HepG2 (cell line): ENCODE measurements at regions not wholly inside any gene's neighbourhood (a gene's known extent, or its start where the extent isn't known, plus 50 kb on each side); places are given as distances from the start of the nearest gene placed in this dataset.

ENCODE experiments used
- ATAC-seq: fragments of 200-7000 bp; cut with Tn5 transposase; 3 replicates; pipeline ENCODE4 v1.9.1; 2020; ENCODE audit warnings: mild to moderate bottlenecking, moderate library complexity
- BruUV-seq: library from RNA; stranded (reverse); fragments of 400-500 nt; replicated peaks from 2 replicates; lab custom pipeline; 2021; lab: Mats Ljungman, UMichigan
- CTCF ChIA-PET: fragments of 300-600 bp; formaldehyde crosslinking; extraction: SDS; loops from one replicate; lab custom pipeline; 2021; ENCODE audit warnings: low total read pairs, inconsistent platforms, low intra/inter-chr PET ratio; lab: Yijun Ruan, JAX
- POLR2A ChIA-PET: fragments of 350-600 bp; sonication (Branson Sonifier 250); formaldehyde crosslinking; loops from one replicate; lab custom pipeline; 2020; ENCODE audit warnings: antibody characterized with exemption, inconsistent platforms; lab: Yijun Ruan, JAX
- DNase-seq: peaks from one replicate; pipeline ENCODE4 v3.0.0-alpha.2; 2015; ENCODE audit warnings: low spot score
- FAIRE-seq: peaks from 3 replicates; lab custom pipeline; 2011; peaks lifted over from hg19 to GRCh38; lab: Jason Lieb, UNC
- H2AFZ ChIP-seq: one replicate; pipeline ENCODE4 v1.6.1; 2011; ENCODE audit warnings: low read length, inconsistent platforms
- H3K27ac ChIP-seq: fragments of 300-600 bp; 3 replicates; pipeline ENCODE4 v1.8.0; 2011; ENCODE audit warnings: mixed run types, mild to moderate bottlenecking, mixed read lengths, low read length, inconsistent platforms; ENCODE audit not compliant: insufficient read depth; ENCODE audit errors: extremely low read length
- H3K27me3 ChIP-seq, 2 experiments: fragments of 200-600 bp in 1 of 2; 2 replicates in 1 of 2; 3 replicates in 1 of 2; pipeline versions ENCODE4 v1.6.0 to v1.8.0; 2011; ENCODE audit warnings: low read length in 2 of 2, mild to moderate bottlenecking in 2 of 2, moderate library complexity in 2 of 2, inconsistent platforms in 1 of 2; ENCODE audit not compliant: insufficient read depth in 2 of 2, control insufficient read depth in 1 of 2
- H3K36me3 ChIP-seq, 2 experiments: fragments of 200-600 bp in 1 of 2; replicated peaks in 1 of 2; 2 replicates in 1 of 2; 3 replicates in 1 of 2; pipeline versions ENCODE4 v1.5.1 to v1.8.0; 2011; ENCODE audit warnings: low read length in 2 of 2, inconsistent platforms in 1 of 2; ENCODE audit not compliant: insufficient read depth in 2 of 2, control insufficient read depth in 1 of 2
- H3K4me1 ChIP-seq: 2 replicates; pipeline ENCODE4 v1.5.1; 2012; ENCODE audit warnings: low read length, inconsistent platforms; ENCODE audit not compliant: insufficient read depth
- H3K4me2 ChIP-seq: 2 replicates; pipeline ENCODE4 v1.6.0; 2011; ENCODE audit warnings: low read depth, low read length, inconsistent platforms
- H3K4me3 ChIP-seq, 3 experiments: fragments of 200-600 bp in 1 of 3; sonication (generic), shearing (Covaris generic) in 1 of 3; replicated peaks in 1 of 3; 2 replicates each; pipeline ENCODE4 v1.5.1; 2011 to 2016; ENCODE audit warnings: low read length in 3 of 3, inconsistent platforms in 2 of 3, low read depth in 2 of 3, mild to moderate bottlenecking in 2 of 3, control low read depth in 1 of 3, mixed read lengths in 1 of 3; ENCODE audit not compliant: insufficient read depth in 1 of 3
- H3K79me2 ChIP-seq: one replicate; pipeline ENCODE4 v1.6.1; 2011; ENCODE audit warnings: low read length, inconsistent platforms; ENCODE audit not compliant: insufficient read depth
- H3K9ac ChIP-seq: 2 replicates; pipeline ENCODE4 v1.6.0; 2011; ENCODE audit warnings: mild to moderate bottlenecking, low read depth, low read length, inconsistent platforms; ENCODE audit not compliant: insufficient read depth
- H3K9me3 ChIP-seq: 2 replicates; pipeline ENCODE4 v1.5.1; 2012; ENCODE audit warnings: mild to moderate bottlenecking, low read length
- H4K20me1 ChIP-seq: 2 replicates; pipeline ENCODE4 v1.6.0; 2011; ENCODE audit warnings: inconsistent platforms, mild to moderate bottlenecking, low read length, moderate library complexity; ENCODE audit not compliant: insufficient read depth
- AHDC1 ChIP-seq: sonication (generic); formaldehyde crosslinking; IDR thresholded peaks from 2 replicates; pipeline ENCODE4 v1.5.1; 2020; ENCODE audit warnings: mild to moderate bottlenecking, missing genetic modification reagents, borderline replicate concordance
- AKAP8 ChIP-seq: sonication (generic); formaldehyde crosslinking; IDR thresholded peaks from 2 replicates; pipeline ENCODE4 v1.5.1; 2020; ENCODE audit warnings: mild to moderate bottlenecking, missing genetic modification reagents
- ATRX ChIP-seq: sonication (generic); formaldehyde crosslinking; IDR thresholded peaks from 2 replicates; pipeline ENCODE4 v1.4.0; 2020; ENCODE audit warnings: missing genetic modification reagents, borderline replicate concordance
- BRD4 ChIP-seq: sonication (generic); formaldehyde crosslinking; IDR thresholded peaks from 2 replicates; pipeline ENCODE4 v1.4.0; 2020; ENCODE audit warnings: missing genetic modification reagents
- CBFB ChIP-seq: sonication (generic); formaldehyde crosslinking; IDR thresholded peaks from 2 replicates; pipeline ENCODE4 v1.4.0; 2020; ENCODE audit warnings: missing genetic modification reagents
- FOXJ3 ChIP-seq: sonication (generic); formaldehyde crosslinking; IDR thresholded peaks from 2 replicates; pipeline ENCODE4 v1.4.0; 2020; ENCODE audit warnings: missing genetic modification reagents, mild to moderate bottlenecking, borderline replicate concordance
- GATA4 ChIP-seq: sonication (generic); IDR thresholded peaks from 2 replicates; pipeline ENCODE4 v1.6.1; 2016; ENCODE audit warnings: antibody characterized with exemption, low read depth, borderline replicate concordance
- GFI1 ChIP-seq: sonication (generic); formaldehyde crosslinking; IDR thresholded peaks from 2 replicates; pipeline ENCODE4 v1.5.0; 2020; ENCODE audit warnings: missing genetic modification reagents, mild to moderate bottlenecking, borderline replicate concordance
- HBP1 ChIP-seq: IDR thresholded peaks from 2 replicates; pipeline ENCODE4 v1.6.1; 2016; ENCODE audit warnings: low read depth, control low read depth
- HDAC6 ChIP-seq: fragments of 200-600 bp; sonication (generic); IDR thresholded peaks from 2 replicates; pipeline ENCODE4 v1.7.0; 2017; ENCODE audit warnings: mild to moderate bottlenecking, antibody characterized with exemption, low read length, low read depth
- TARDBP ChIP-seq: sonication (generic); formaldehyde crosslinking; IDR thresholded peaks from 2 replicates; pipeline ENCODE4 v1.8.0; 2022; ENCODE audit warnings: mild to moderate bottlenecking, missing genetic modification reagents
- TBX2 ChIP-seq: sonication (generic); formaldehyde crosslinking; IDR thresholded peaks from 2 replicates; pipeline ENCODE4 v1.5.0; 2020; ENCODE audit warnings: missing genetic modification reagents, mild to moderate bottlenecking, borderline replicate concordance
- ZNF232 ChIP-seq: sonication (generic); formaldehyde crosslinking; IDR thresholded peaks from 2 replicates; pipeline ENCODE4 v1.4.0; 2020; ENCODE audit warnings: missing genetic modification reagents, borderline replicate concordance
- ZSCAN25 ChIP-seq: sonication (generic); formaldehyde crosslinking; IDR thresholded peaks from 2 replicates; pipeline ENCODE4 v1.8.0; 2022; ENCODE audit warnings: mild to moderate bottlenecking, missing genetic modification reagents
- WGBS: methylation state at CpG from one replicate; pipeline ENCODE4 v1.1.6; 2017; ENCODE audit warnings: low lambda C conversion rate; 5-methylcytosine and 5-hydroxymethylcytosine counted together
- in situ Hi-C: cut with HindIII; loops from 2 replicates; pipeline ENCODE4 v1.10.0; 2017; ENCODE audit warnings: low pct_unique_long_range_greater_than_20kb; ENCODE audit not compliant: extremely low pct_ligation_motif_present
- intact Hi-C: fragments of 100-400 bp; cut with micrococcal nuclease; formaldehyde crosslinking; loops from one replicate; pipeline ENCODE4 v1.10.0; 2022; ENCODE audit not compliant: unreplicated experiment

- H3K4me1 ChIP-seq = no peaks in the 10 kb centered on the region
- H2AFZ ChIP-seq = no peak overlapping the region
- BruUV-seq = no TSS peak
- CTCF ChIA-PET = no interaction called here
- DNase-seq = no peak
- no peak overlapping the region for H3K4me3 ChIP-seq
- H3K9ac ChIP-seq = no peak overlapping the region
- 0% methylated on average over 1 of the region's 1 CpG for WGBS
- TF ChIP-seq CBFB (CRISPR knock-in tag) = no peak
- TF ChIP-seq BRD4 (CRISPR knock-in tag) = no peak
- no peak for TF ChIP-seq TBX2 (CRISPR knock-in tag)
- TF ChIP-seq FOXJ3 (CRISPR knock-in tag) = no peak
- TF ChIP-seq HBP1 (CRISPR knock-in tag) = no peak
- TF ChIP-seq TARDBP (CRISPR knock-in tag) = no peak
- TF ChIP-seq ATRX (CRISPR knock-in tag) = no peak
- TF ChIP-seq ZSCAN25 (CRISPR knock-in tag) = no peak
- TF ChIP-seq AHDC1 (CRISPR knock-in tag) = no peak
- TF ChIP-seq GFI1 = no peak
- TF ChIP-seq HDAC6 = no peak
- no peak for TF ChIP-seq GATA4
- no peak for TF ChIP-seq ZNF232
- no peak for TF ChIP-seq AKAP8 (CRISPR knock-in tag)
- intact Hi-C loops = no loop called here
- H3K36me3 ChIP-seq = no peaks in the 10 kb centered on the region
- in situ Hi-C loops = no loop called here
- no peak for FAIRE-seq
- H3K27ac ChIP-seq = no peak overlapping the region
- H3K4me2 ChIP-seq = no peak overlapping the region
- no peaks in the 10 kb centered on the region for H4K20me1 ChIP-seq
- POLR2A ChIA-PET = no interaction called here
- H3K27me3 ChIP-seq = no peaks in the 10 kb centered on the region
- ATAC-seq = no peak
- no peaks in the 10 kb centered on the region for H3K79me2 ChIP-seq
- no peaks in the 10 kb centered on the region; the same call in 1 of the 2 replicates for H3K9me3 ChIP-seq
Observed at GRCh38 chr13:105928048-105928447, 607.4 kb downstream of the EFNB2 start.
